IMR-90 (cell line): ENCODE measurements at regions not wholly inside any gene's neighbourhood (a gene's known extent, or its start where the extent isn't known, plus 50 kb on each side); places are given as distances from the start of the nearest gene placed in this dataset.

Source experiments
- ATAC-seq: fragments of 200-7000 bp; cut with Tn5 transposase; 2 replicates; pipeline ENCODE4 v1.9.1; 2020; ENCODE audit warnings: low read depth, mild to moderate bottlenecking, moderate library complexity
- BruUV-seq: library from RNA; stranded (reverse); fragments of 400-500 nt; replicated peaks from 2 replicates; lab custom pipeline; 2021; lab: Mats Ljungman, UMichigan
- CTCF ChIA-PET: fragments of 300-600 bp; formaldehyde crosslinking; extraction: SDS; loops from one replicate; lab custom pipeline; 2021; ENCODE audit warnings: antibody characterized with exemption; lab: Yijun Ruan, JAX
- POLR2A ChIA-PET: fragments of 300-600 bp; sonication (Branson Sonifier 250); formaldehyde crosslinking; loops from one replicate; lab custom pipeline; 2022; ENCODE audit warnings: antibody characterized with exemption; ENCODE audit not compliant: unreplicated experiment; lab: Charles Lee
- DNase-seq: peaks from one replicate; pipeline ENCODE4 v3.0.0; 2013
- H2AFZ ChIP-seq: replicated peaks from 2 replicates; pipeline ENCODE3; 2013; ENCODE audit warnings: low read length, mild to moderate bottlenecking; ENCODE audit not compliant: poor library complexity
- H2AK5ac ChIP-seq: 2 replicates; pipeline ENCODE4 v1.6.1; 2013; ENCODE audit warnings: low read depth, low read length, inconsistent platforms
- H2AK9ac ChIP-seq: replicated peaks from 2 replicates; pipeline ENCODE3; 2013; ENCODE audit warnings: mild to moderate bottlenecking, low read depth, low read length, moderate library complexity; ENCODE audit not compliant: poor library complexity
- H2BK120ac ChIP-seq: 2 replicates; pipeline ENCODE4 v1.6.1; 2013; ENCODE audit warnings: low read depth, low read length, inconsistent platforms
- H2BK15ac ChIP-seq: 3 replicates; pipeline ENCODE4 v1.6.1; 2013; ENCODE audit warnings: low read depth, low read length, inconsistent platforms
- H2BK20ac ChIP-seq: 2 replicates; pipeline ENCODE4 v1.6.1; 2013; ENCODE audit warnings: low read depth, mild to moderate bottlenecking, inconsistent platforms, low read length, moderate library complexity
- H2BK5ac ChIP-seq: 2 replicates; pipeline ENCODE4 v1.6.1; 2013; ENCODE audit warnings: mild to moderate bottlenecking, low read depth, low read length, inconsistent platforms; ENCODE audit not compliant: poor library complexity, severe bottlenecking
- H3K14ac ChIP-seq: replicated peaks from 2 replicates; pipeline ENCODE4 v1.6.1; 2013; ENCODE audit warnings: low read depth, low read length, inconsistent platforms
- H3K18ac ChIP-seq: 2 replicates; pipeline ENCODE4 v1.6.1; 2013; ENCODE audit warnings: low read depth, low read length, control low read depth
- H3K23ac ChIP-seq: 2 replicates; pipeline ENCODE4 v1.6.1; 2013; ENCODE audit warnings: low read depth, low read length, inconsistent platforms
- H3K27ac ChIP-seq: 2 replicates; pipeline ENCODE4 v1.5.1; 2013; ENCODE audit warnings: mild to moderate bottlenecking, control low read depth, low read length; ENCODE audit not compliant: insufficient read depth
- H3K27me3 ChIP-seq: 2 replicates; pipeline ENCODE4 v1.6.1; 2013; ENCODE audit warnings: low read length; ENCODE audit not compliant: control insufficient read depth, insufficient read depth
- H3K36me3 ChIP-seq: 2 replicates; pipeline ENCODE4 v1.6.1; 2013; ENCODE audit warnings: low read length, mixed read lengths; ENCODE audit not compliant: control insufficient read depth, insufficient read depth
- H3K4ac ChIP-seq: 2 replicates; pipeline ENCODE4 v1.6.1; 2013; ENCODE audit warnings: low read depth, low read length, inconsistent platforms
- H3K4me1 ChIP-seq: 2 replicates; pipeline ENCODE4 v1.6.1; 2013; ENCODE audit warnings: low read length, mixed read lengths; ENCODE audit not compliant: control insufficient read depth, insufficient read depth
- H3K4me2 ChIP-seq: 2 replicates; pipeline ENCODE4 v1.6.1; 2013; ENCODE audit warnings: low read depth, mild to moderate bottlenecking, control low read depth, low read length, moderate library complexity
- H3K4me3 ChIP-seq: 2 replicates; pipeline ENCODE4 v1.5.1; 2013; ENCODE audit warnings: low read depth, mild to moderate bottlenecking, control low read depth, low read length, moderate library complexity; ENCODE audit not compliant: insufficient read depth
- H3K56ac ChIP-seq: 2 replicates; pipeline ENCODE4 v1.6.1; 2013; ENCODE audit warnings: low read length, inconsistent platforms; ENCODE audit not compliant: insufficient read depth; ENCODE audit errors: extremely low read depth
- H3K79me1 ChIP-seq, 2 experiments: 2 replicates each; pipeline ENCODE4 v1.6.1; 2013; ENCODE audit warnings: low read length in 2 of 2, inconsistent platforms in 1 of 2, low read depth in 1 of 2
- H3K9ac ChIP-seq: 2 replicates; pipeline ENCODE4 v1.6.1; 2013; ENCODE audit warnings: low read depth, low read length, control low read depth
- H3K9me1 ChIP-seq: 2 replicates; pipeline ENCODE4 v1.6.1; 2013; ENCODE audit warnings: low read length, inconsistent platforms; ENCODE audit not compliant: insufficient read depth
- H3K9me3 ChIP-seq: 2 replicates; pipeline ENCODE4 v1.6.1; 2013; ENCODE audit warnings: low read length; ENCODE audit not compliant: control insufficient read depth, insufficient read depth
- H4K20me1 ChIP-seq: 2 replicates; pipeline ENCODE4 v1.6.1; 2013; ENCODE audit warnings: low read length, inconsistent platforms; ENCODE audit not compliant: insufficient read depth
- H4K5ac ChIP-seq: 2 replicates; pipeline ENCODE4 v1.6.1; 2013; ENCODE audit warnings: mild to moderate bottlenecking, low read depth, low read length, control low read depth
- H4K8ac ChIP-seq, 2 experiments: 2 replicates each; pipeline ENCODE4 v1.6.1; 2013; ENCODE audit warnings: low read depth in 2 of 2, low read length in 2 of 2, control low read depth in 1 of 2, inconsistent platforms in 1 of 2
- H4K91ac ChIP-seq: 2 replicates; pipeline ENCODE4 v1.6.1; 2013; ENCODE audit warnings: low read depth, low read length, inconsistent platforms; ENCODE audit not compliant: insufficient read depth
- BHLHE40 ChIP-seq: fragments of 150-350 bp; IDR thresholded peaks from 2 replicates; pipeline ENCODE4 v1.6.1; 2016; ENCODE audit warnings: mild to moderate bottlenecking, low read depth, low read length
- CEBPB ChIP-seq: IDR thresholded peaks from 2 replicates; pipeline ENCODE4 v1.6.1; 2012; ENCODE audit warnings: low read depth, low read length, improper control_type of control experiment
- CHD1 ChIP-seq: IDR thresholded peaks from 2 replicates; pipeline ENCODE4 v1.6.1; 2012; ENCODE audit warnings: low read depth, low read length, improper control_type of control experiment
- CTCF ChIP-seq: conservative IDR thresholded peaks from 2 replicates; pipeline ENCODE4 v1.5.1; 2012; ENCODE audit warnings: mild to moderate bottlenecking, low read depth, low read length, improper control_type of control experiment
- ELK1 ChIP-seq: fragments of 150-350 bp; IDR thresholded peaks from 2 replicates; pipeline ENCODE4 v1.6.1; 2016; ENCODE audit warnings: low read depth, mild to moderate bottlenecking, low read length, moderate library complexity, borderline replicate concordance
- FOS ChIP-seq: fragments of 150-350 bp; IDR thresholded peaks from 2 replicates; pipeline ENCODE4 v1.6.1; 2016; ENCODE audit warnings: low read depth, low read length
- MXI1 ChIP-seq: IDR thresholded peaks from 2 replicates; pipeline ENCODE4 v1.6.1; 2012; ENCODE audit warnings: low read depth, mild to moderate bottlenecking, low read length, moderate library complexity, borderline replicate concordance
- POLR2A ChIP-seq: IDR thresholded peaks from 2 replicates; pipeline ENCODE4 v1.6.1; 2012; ENCODE audit warnings: mild to moderate bottlenecking, low read depth, low read length
- RFX5 ChIP-seq: IDR thresholded peaks from 2 replicates; pipeline ENCODE4 v1.8.0; 2012; ENCODE audit warnings: low read depth, mild to moderate bottlenecking, low read length, moderate library complexity
- USF2 ChIP-seq: fragments of 150-350 bp; IDR thresholded peaks from 2 replicates; pipeline ENCODE4 v1.6.1; 2017; ENCODE audit warnings: mild to moderate bottlenecking, antibody characterized with exemption, low read length, low read depth
- WGBS, 2 experiments: methylation state at CpG; one replicate each; pipeline versions ENCODE4 v1.1.5 to v1.1.7; 2013; ENCODE audit warnings: missing lambda C conversion rate in 2 of 2; ENCODE audit not compliant: insufficient read length in 1 of 2; ENCODE audit errors: extremely low coverage in 2 of 2; 5-methylcytosine and 5-hydroxymethylcytosine counted together
- dilution Hi-C: fragments of 300-500 bp; cut with HindIII; formaldehyde crosslinking; loops from one replicate; pipeline ENCODE4 v1.14.3; 2018; ENCODE audit warnings: low sequenced_read_pairs; ENCODE audit not compliant: unreplicated experiment
- in situ Hi-C: fragments of 300-500 bp; cut with MboI; formaldehyde crosslinking; loops from 3 replicates; pipeline ENCODE4 v1.14.3; 2019; ENCODE audit warnings: low sequenced_read_pairs, inconsistent platforms, mixed read lengths
- intact Hi-C: fragments of 100-400 bp; cut with micrococcal nuclease; formaldehyde crosslinking; loops from 2 replicates; pipeline ENCODE4 v1.10.0; 2022

GRCh38 chr2:8495189-8495989 lies 186.5 kb upstream of the ID2 start:
- H4K5ac ChIP-seq = no peak overlapping the region
- no peak overlapping the region for H4K8ac ChIP-seq
- no peak overlapping the region for H3K9ac ChIP-seq
- WGBS, 2 experiments = 100% methylated on average over 5 of the region's 12 CpGs; no CpG with 5 or more reads in 1 of the 2 experiments
- H2BK5ac ChIP-seq = no peak overlapping the region
- no peaks in the 10 kb centered on the region for H4K20me1 ChIP-seq
- no peak overlapping the region for H3K4me2 ChIP-seq
- no peak overlapping the region for H3K14ac ChIP-seq
- no peak overlapping the region for H3K4ac ChIP-seq
- ChIA-PET CTCF (no interaction called here), POLR2A (interaction anchor here (0.6 kb wide), 1 partner anchor 187 kb away, joined by 3 read pairs; the partner anchor contains the start of gene ID2)
- BruUV-seq = no TSS peak
- no peak overlapping the region for H2BK15ac ChIP-seq
- no peak overlapping the region for H3K56ac ChIP-seq
- no peaks in the 10 kb centered on the region for H3K36me3 ChIP-seq
- H3K23ac ChIP-seq = no peak overlapping the region
- no peaks in the 10 kb centered on the region; the same call in 1 of the 2 replicates for H3K4me1 ChIP-seq
- DNase-seq (no peak), ATAC-seq (no peak)
- H3K9me1 ChIP-seq = no peaks in the 10 kb centered on the region
- H3K79me1 ChIP-seq = no peaks in the 10 kb centered on the region
- H2BK120ac ChIP-seq = no peak overlapping the region
- H3K27me3 ChIP-seq = peaks cover 3% of the 10 kb centered on the region
- dilution Hi-C loops (no loop called here), intact Hi-C loops (no loop called here), in situ Hi-C loops (no loop called here)
- no peak overlapping the region for H2BK20ac ChIP-seq
- no peak overlapping the region for H2AK5ac ChIP-seq
- no peaks in the 10 kb centered on the region for H3K9me3 ChIP-seq
- H4K91ac ChIP-seq = no peak overlapping the region
- H3K4me3 ChIP-seq = no peak overlapping the region
- TF ChIP-seq FOS (no peak), BHLHE40 (no peak), USF2 (no peak), CEBPB (no peak), POLR2A (no peak), CTCF (no peak), MXI1 (no peak), CHD1 (no peak), RFX5 (no peak), ELK1 (no peak)
- H3K27ac ChIP-seq = no peak overlapping the region
- H3K18ac ChIP-seq = no peak overlapping the region
- H2AK9ac ChIP-seq = no peak overlapping the region
- no peak overlapping the region for H2AFZ ChIP-seq
